ENCODE measurements at regions not wholly inside any gene's neighbourhood (a gene's known extent, or its start where the extent isn't known, plus 50 kb on each side); places are given as distances from the start of the nearest gene placed in this dataset.

DNA sequence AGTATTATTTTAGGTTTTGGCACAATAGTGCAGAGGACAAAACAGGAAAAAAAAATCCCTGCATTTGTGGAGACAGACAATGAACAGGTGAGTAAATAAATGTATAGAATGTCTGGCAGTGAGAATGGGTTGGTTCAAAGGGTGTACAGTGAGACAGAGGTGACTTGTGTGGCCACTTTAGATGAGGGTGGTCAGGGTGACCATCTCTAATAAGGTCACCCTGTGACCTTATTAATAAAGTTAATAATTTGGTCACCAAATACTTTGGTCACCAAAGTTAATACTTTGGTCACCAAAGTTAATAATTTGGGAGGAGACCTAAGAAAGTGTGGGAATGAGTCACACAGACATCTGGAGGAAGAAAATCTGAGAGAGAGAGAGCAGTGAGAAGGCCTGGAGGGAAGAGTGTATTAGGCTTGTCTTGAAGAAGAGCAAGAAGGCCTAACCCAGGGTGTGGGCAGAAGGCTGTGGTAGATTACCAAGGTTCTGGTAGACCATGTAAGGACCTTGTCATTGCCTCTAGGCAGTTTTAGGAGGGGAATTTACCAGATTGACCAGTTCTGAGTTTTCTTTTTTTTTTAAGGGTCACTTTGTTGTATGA is 1368.4 kb upstream of the CELF4 start:
- no peak overlapping the region for H3K27ac ChIP-seq
- no peaks in the 10 kb centered on the region for H3K36me3 ChIP-seq
- intact Hi-C loops (cut with DNase I; ENCODE audit: low total_unique reads), result loop anchor here (5.0 kb wide), 2 partner anchors 1572 to 1933 kb away; no protein-coding TSS in a partner anchor
- no peaks in the 10 kb centered on the region for H3K4me1 ChIP-seq
- no peaks in the 10 kb centered on the region for H3K9me3 ChIP-seq
- no peak for DNase-seq (ENCODE audit: low spot score in 2 of 2)
- no peaks in the 10 kb centered on the region for H3K27me3 ChIP-seq
- TF ChIP-seq POLR2A (IDR thresholded peaks at IDR 0.05) (no peak), POLR2AphosphoS5 (IDR thresholded peaks at IDR 0.05) (no peak)
- TF ChIP-seq, protein P1, sequence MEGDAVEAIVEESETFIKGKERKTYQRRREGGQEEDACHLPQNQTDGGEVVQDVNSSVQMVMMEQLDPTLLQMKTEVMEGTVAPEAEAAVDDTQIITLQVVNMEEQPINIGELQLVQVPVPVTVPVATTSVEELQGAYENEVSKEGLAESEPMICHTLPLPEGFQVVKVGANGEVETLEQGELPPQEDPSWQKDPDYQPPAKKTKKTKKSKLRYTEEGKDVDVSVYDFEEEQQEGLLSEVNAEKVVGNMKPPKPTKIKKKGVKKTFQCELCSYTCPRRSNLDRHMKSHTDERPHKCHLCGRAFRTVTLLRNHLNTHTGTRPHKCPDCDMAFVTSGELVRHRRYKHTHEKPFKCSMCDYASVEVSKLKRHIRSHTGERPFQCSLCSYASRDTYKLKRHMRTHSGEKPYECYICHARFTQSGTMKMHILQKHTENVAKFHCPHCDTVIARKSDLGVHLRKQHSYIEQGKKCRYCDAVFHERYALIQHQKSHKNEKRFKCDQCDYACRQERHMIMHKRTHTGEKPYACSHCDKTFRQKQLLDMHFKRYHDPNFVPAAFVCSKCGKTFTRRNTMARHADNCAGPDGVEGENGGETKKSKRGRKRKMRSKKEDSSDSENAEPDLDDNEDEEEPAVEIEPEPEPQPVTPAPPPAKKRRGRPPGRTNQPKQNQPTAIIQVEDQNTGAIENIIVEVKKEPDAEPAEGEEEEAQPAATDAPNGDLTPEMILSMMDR (IDR thresholded peaks at IDR 0.05), result no peak
- no peak overlapping the region for H3K4me3 ChIP-seq

DNA sequence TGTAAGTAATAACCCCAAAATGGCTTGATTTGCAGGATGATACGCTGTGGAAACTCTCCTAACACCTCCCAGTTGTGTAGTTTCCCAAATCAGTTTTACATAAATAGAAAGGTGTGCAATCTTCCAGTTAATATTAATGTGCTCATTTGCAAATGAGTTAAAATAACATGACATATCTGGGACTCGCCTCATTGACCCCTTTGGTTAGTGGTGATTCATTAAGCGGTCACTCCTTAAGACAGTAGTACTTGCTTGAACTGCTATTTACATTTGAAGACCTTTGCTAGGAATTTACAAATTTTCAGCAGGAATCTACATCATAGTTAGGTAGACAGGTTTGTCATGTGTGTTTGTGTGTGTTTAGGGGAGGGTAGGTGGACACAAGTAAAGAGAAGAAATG is 1367.7 kb upstream of the CELF4 start:
- H3K4me1 ChIP-seq, result no peaks in the 10 kb centered on the region
- H3K9me3 ChIP-seq, result no peaks in the 10 kb centered on the region
- TF ChIP-seq, protein P1 (IDR thresholded peaks at IDR 0.05), result no peak
- no peak for TF ChIP-seq POLR2AphosphoS5 (IDR thresholded peaks at IDR 0.05)
- no peak for TF ChIP-seq POLR2A (IDR thresholded peaks at IDR 0.05)
- no peaks in the 10 kb centered on the region for H3K36me3 ChIP-seq
- no peak for DNase-seq (ENCODE audit: low spot score in 2 of 2)
- intact Hi-C loops (cut with DNase I; ENCODE audit: low total_unique reads), result loop anchor here (5.0 kb wide), 2 partner anchors 1571 to 1934 kb away; no protein-coding TSS in a partner anchor
- no peaks in the 10 kb centered on the region for H3K27me3 ChIP-seq
- H3K4me3 ChIP-seq, result no peak overlapping the region
- no peak overlapping the region for H3K27ac ChIP-seq

DNA sequence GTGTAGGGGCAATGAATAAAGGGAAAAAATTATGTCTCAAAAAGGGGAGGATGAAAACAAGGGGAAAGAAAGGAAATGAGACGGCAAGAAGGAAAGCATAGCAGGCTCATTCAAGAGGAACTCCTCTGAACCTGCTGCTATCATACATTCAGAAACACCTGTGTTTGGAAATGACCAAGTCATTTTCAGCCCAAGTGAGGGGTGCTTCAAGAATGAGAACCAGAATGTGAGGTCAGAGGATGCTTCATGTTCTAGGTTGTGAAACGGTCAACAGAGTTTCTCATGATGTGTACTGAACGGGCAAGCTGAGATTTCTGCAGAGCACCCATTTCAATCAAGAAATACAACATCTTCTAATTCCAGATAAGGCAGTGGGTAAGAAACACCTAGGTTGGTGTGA is 1367.2 kb upstream of the CELF4 start:
- Histone ChIP-seq H3K4me3 (no peak overlapping the region), H3K27me3 (no peaks in the 10 kb centered on the region), H3K4me1 (no peaks in the 10 kb centered on the region), H3K27ac (no peak overlapping the region), H3K36me3 (no peaks in the 10 kb centered on the region), H3K9me3 (no peaks in the 10 kb centered on the region)
- no peak for DNase-seq (ENCODE audit: low spot score in 2 of 2)
- TF ChIP-seq, protein P1 (IDR thresholded peaks at IDR 0.05), result no peak
- TF ChIP-seq POLR2A (IDR thresholded peaks at IDR 0.05), result no peak
- TF ChIP-seq POLR2AphosphoS5 (IDR thresholded peaks at IDR 0.05), result no peak
- intact Hi-C loops (cut with DNase I; ENCODE audit: low total_unique reads), result loop anchor here (5.0 kb wide), 2 partner anchors 1570 to 1935 kb away; no protein-coding TSS in a partner anchor

DNA sequence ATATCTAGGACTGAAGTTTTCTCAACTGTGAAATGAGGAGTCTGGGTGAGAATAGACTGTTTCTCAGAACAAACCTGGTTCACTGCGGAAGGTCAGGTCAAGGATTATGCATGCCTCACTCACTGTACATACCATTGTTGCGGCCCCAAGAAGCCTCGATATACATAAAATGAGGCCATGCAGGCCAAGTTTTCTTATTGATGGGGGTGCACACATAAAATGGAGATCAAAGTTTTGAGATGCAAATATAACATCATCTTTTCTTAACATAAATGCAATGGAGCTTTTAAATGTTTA is 1366.1 kb upstream of the CELF4 start:
- intact Hi-C loops (cut with DNase I; ENCODE audit: low total_unique reads), result loop anchor here (5.0 kb wide), 2 partner anchors 1569 to 1936 kb away; no protein-coding TSS in a partner anchor
- no peak for TF ChIP-seq POLR2AphosphoS5 (IDR thresholded peaks at IDR 0.05)
- no peak for TF ChIP-seq POLR2A (IDR thresholded peaks at IDR 0.05)
- TF ChIP-seq, protein P1 (IDR thresholded peaks at IDR 0.05), result no peak
- no peaks in the 10 kb centered on the region for H3K4me1 ChIP-seq
- no peaks in the 10 kb centered on the region for H3K9me3 ChIP-seq
- H3K4me3 ChIP-seq, result no peak overlapping the region
- no peaks in the 10 kb centered on the region for H3K27me3 ChIP-seq
- no peak overlapping the region for H3K27ac ChIP-seq
- no peak for DNase-seq (ENCODE audit: low spot score in 2 of 2)
- H3K36me3 ChIP-seq, result no peaks in the 10 kb centered on the region

DNA sequence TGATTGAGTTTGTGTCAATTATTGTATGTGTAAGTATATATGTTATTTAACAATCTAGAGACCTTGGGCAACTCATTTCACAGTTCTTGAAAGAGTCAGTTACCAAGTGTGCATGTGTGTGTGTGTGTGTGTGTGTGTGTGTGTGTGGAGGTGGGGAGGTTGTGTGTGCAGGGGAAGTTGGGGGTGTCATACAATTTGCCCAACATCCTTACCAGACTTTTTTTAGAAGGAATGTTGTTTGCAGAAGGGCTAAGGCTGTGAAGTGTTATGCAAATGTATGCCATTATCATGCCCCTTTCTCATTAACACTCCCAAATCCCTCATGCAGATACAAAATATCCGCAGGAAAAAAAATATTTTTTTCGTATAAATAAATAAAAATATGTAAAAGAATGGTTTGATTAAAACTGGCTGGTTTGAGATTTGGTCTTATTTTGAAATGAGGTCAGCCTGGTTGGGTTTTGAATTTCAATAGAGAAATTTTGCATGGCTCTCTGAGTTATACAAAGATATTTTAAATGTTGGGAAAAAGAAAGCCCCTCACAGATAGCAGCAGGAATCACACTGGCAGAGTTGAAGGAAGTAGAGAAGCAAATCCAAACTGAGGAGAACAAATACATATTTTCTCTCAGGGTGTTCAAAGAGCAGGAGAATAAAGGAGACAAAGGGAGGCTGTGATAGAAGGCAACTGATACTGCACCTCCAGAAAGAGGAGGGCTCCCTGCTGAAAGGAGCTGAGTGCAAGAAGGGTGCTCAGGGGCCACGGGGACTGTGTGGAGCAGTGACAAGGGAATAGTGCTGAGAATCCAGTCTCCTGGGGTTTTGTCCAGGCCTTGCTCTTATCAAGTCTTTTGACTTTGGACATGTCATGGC is 1365.5 kb upstream of the CELF4 start:
- H3K4me3 ChIP-seq, result no peak overlapping the region
- H3K27ac ChIP-seq, result no peak overlapping the region
- H3K36me3 ChIP-seq, result no peaks in the 10 kb centered on the region
- DNase-seq (ENCODE audit: low spot score in 2 of 2), result no peak
- no peaks in the 10 kb centered on the region for H3K9me3 ChIP-seq
- no peaks in the 10 kb centered on the region for H3K4me1 ChIP-seq
- no peaks in the 10 kb centered on the region for H3K27me3 ChIP-seq
- TF ChIP-seq, protein P1 (IDR thresholded peaks at IDR 0.05), result no peak
- TF ChIP-seq POLR2A (IDR thresholded peaks at IDR 0.05) (no peak), POLR2AphosphoS5 (IDR thresholded peaks at IDR 0.05) (no peak)
- intact Hi-C loops (cut with DNase I; ENCODE audit: low total_unique reads), result loop anchor here (5.0 kb wide), 2 partner anchors 1569 to 1936 kb away; no protein-coding TSS in a partner anchor
